Activated CD8-positive, alpha-beta T cell treated with anti-CD3 and anti-CD28 coated beads, Interleukin-2, amount 10 ng/mL, durations not matched to agents 7 days and 5 days (primary cell): ENCODE measurements at regions not wholly inside any gene's neighbourhood (a gene's known extent, or its start where the extent isn't known, plus 50 kb on each side); places are given as distances from the start of the nearest gene placed in this dataset.
"Not testable (repeated sequence)": the region's sequence is repeated elsewhere in the genome, so short reads cannot be mapped to it uniquely, and the experiment has no call there.

ENCODE experiments used
- ATAC-seq: fragments of 150-1000 bp; cut with Tn5 transposase; one replicate; pipeline ENCODE4 v1.10.0; 2021; ENCODE audit warnings: moderate library complexity
- CTCF ChIA-PET: fragments of 350-600 bp; sonication (Branson Sonifier 250); formaldehyde crosslinking; loops from one replicate; lab custom pipeline; 2021; ENCODE audit warnings: antibody characterized with exemption; lab: Charles Lee
- POLR2A ChIA-PET: fragments of 350-600 bp; sonication (Branson Sonifier 250); formaldehyde crosslinking; loops from one replicate; lab custom pipeline; 2021; ENCODE audit warnings: antibody characterized with exemption; lab: Charles Lee
- DNase-seq: peaks from one replicate; pipeline ENCODE4 v3.0.0-alpha.2; 2020
- H3K27ac Mint-ChIP-seq: one replicate; pipeline ENCODE4 v1.8.0; 2021; ENCODE audit warnings: mild to moderate bottlenecking, mixed read lengths
- H3K27me3 Mint-ChIP-seq: one replicate; pipeline ENCODE4 v1.8.0; 2021; ENCODE audit warnings: low read depth, mixed read lengths
- H3K36me3 Mint-ChIP-seq: one replicate; pipeline ENCODE4 v1.8.0; 2021; ENCODE audit warnings: low read depth, mixed read lengths
- H3K4me1 Mint-ChIP-seq: one replicate; pipeline ENCODE4 v1.8.0; 2021; ENCODE audit warnings: low read depth, mixed read lengths
- H3K4me3 Mint-ChIP-seq: one replicate; pipeline ENCODE4 v1.8.0; 2021; ENCODE audit warnings: mild to moderate bottlenecking, mixed read lengths
- H3K9me3 Mint-ChIP-seq: one replicate; pipeline ENCODE4 v1.8.0; 2022; ENCODE audit warnings: mixed read lengths; ENCODE audit not compliant: insufficient read depth

GRCh38 chr6:121581327-121581726 is 145.9 kb downstream of the GJA1 start:
- no peaks in the 10 kb centered on the region for H3K9me3 Mint-ChIP-seq
- ChIA-PET CTCF (no interaction called here), POLR2A (no interaction called here)
- H3K27ac Mint-ChIP-seq = no peak overlapping the region
- H3K27me3 Mint-ChIP-seq = no peaks in the 10 kb centered on the region
- ATAC-seq (no peak), DNase-seq (no peak)
- no peaks in the 10 kb centered on the region for H3K4me1 Mint-ChIP-seq
- H3K4me3 Mint-ChIP-seq = no peak overlapping the region
- no peaks in the 10 kb centered on the region for H3K36me3 Mint-ChIP-seq

GRCh38 chr6:121582262-121582661 is 146.8 kb downstream of the GJA1 start:
- ATAC-seq = no peak
- Mint-ChIP-seq H3K4me1 (no peaks in the 10 kb centered on the region), H3K27me3 (no peaks in the 10 kb centered on the region), H3K27ac (no peak overlapping the region), H3K9me3 (no peaks in the 10 kb centered on the region), H3K4me3 (no peak overlapping the region), H3K36me3 (no peaks in the 10 kb centered on the region)
- POLR2A ChIA-PET = no interaction called here
- CTCF ChIA-PET = no interaction called here
- DNase-seq = no peak

GRCh38 chr6:121584586-121585369 is 149.3 kb downstream of the GJA1 start:
- Mint-ChIP-seq H3K27me3 (no peaks in the 10 kb centered on the region), H3K27ac (no peak overlapping the region), H3K4me3 (no peak overlapping the region), H3K9me3 (no peaks in the 10 kb centered on the region), H3K36me3 (no peaks in the 10 kb centered on the region), H3K4me1 (no peaks in the 10 kb centered on the region)
- ChIA-PET POLR2A (no interaction called here), CTCF (interaction anchor here (0.6 kb wide), 1 partner anchor 315 kb away, joined by 3 read pairs; no protein-coding TSS in a partner anchor)
- no peak for ATAC-seq
- no peak for DNase-seq

GRCh38 chr6:121590438-121590837 is 155.0 kb downstream of the GJA1 start:
- DNase-seq (no peak), ATAC-seq (no peak)
- POLR2A ChIA-PET = no interaction called here
- Mint-ChIP-seq H3K36me3 (no peaks in the 10 kb centered on the region), H3K27ac (no peak overlapping the region), H3K27me3 (no peaks in the 10 kb centered on the region), H3K9me3 (no peaks in the 10 kb centered on the region), H3K4me1 (no peaks in the 10 kb centered on the region), H3K4me3 (no peak overlapping the region)
- CTCF ChIA-PET = no interaction called here

GRCh38 chr6:121590916-121591315 is 155.5 kb downstream of the GJA1 start:
- Mint-ChIP-seq H3K27me3 (no peaks in the 10 kb centered on the region), H3K36me3 (no peaks in the 10 kb centered on the region), H3K9me3 (no peaks in the 10 kb centered on the region), H3K4me1 (no peaks in the 10 kb centered on the region), H3K4me3 (no peak overlapping the region), H3K27ac (no peak overlapping the region)
- CTCF ChIA-PET = no interaction called here
- POLR2A ChIA-PET = no interaction called here
- ATAC-seq = no peak
- DNase-seq = no peak

- Mint-ChIP-seq H3K4me1 (no peaks in the 10 kb centered on the region), H3K36me3 (no peaks in the 10 kb centered on the region), H3K27ac (no peak overlapping the region), H3K9me3 (no peaks in the 10 kb centered on the region), H3K27me3 (no peaks in the 10 kb centered on the region), H3K4me3 (no peak overlapping the region)
- ATAC-seq = no peak
- ChIA-PET POLR2A (no interaction called here), CTCF (no interaction called here)
- DNase-seq = no peak
Measured at GRCh38 chr6:121592261-121592935, 157.0 kb downstream of the GJA1 start.

- no peaks in the 10 kb centered on the region for H3K9me3 Mint-ChIP-seq
Measured at GRCh38 chr6:121593011-121593641, 157.7 kb downstream of the GJA1 start.

GRCh38 chr6:121594053-121594452 is 158.6 kb downstream of the GJA1 start:
- Mint-ChIP-seq H3K9me3 (no peaks in the 10 kb centered on the region), H3K27me3 (no peaks in the 10 kb centered on the region), H3K36me3 (no peaks in the 10 kb centered on the region), H3K4me1 (no peaks in the 10 kb centered on the region), H3K4me3 (no peak overlapping the region), H3K27ac (no peak overlapping the region)
- CTCF ChIA-PET = no interaction called here
- POLR2A ChIA-PET = no interaction called here
- DNase-seq = no peak
- ATAC-seq = no peak

More at GRCh38 chr6:121593011-121593641, 157.7 kb downstream of the GJA1 start:
- H3K4me3 Mint-ChIP-seq = no peak overlapping the region
- ChIA-PET CTCF (interaction anchor here (0.8 kb wide), 1 partner anchor 980 kb away, joined by 3 read pairs; no protein-coding TSS in a partner anchor), POLR2A (no interaction called here)
- no peaks in the 10 kb centered on the region for H3K4me1 Mint-ChIP-seq
- H3K36me3 Mint-ChIP-seq = no peaks in the 10 kb centered on the region
- H3K27ac Mint-ChIP-seq = no peak overlapping the region
- no peaks in the 10 kb centered on the region for H3K27me3 Mint-ChIP-seq
- ATAC-seq (no peak), DNase-seq (no peak)

GRCh38 chr6:121595646-121596045 is 160.2 kb downstream of the GJA1 start:
- POLR2A ChIA-PET = no interaction called here
- Mint-ChIP-seq H3K4me1 (no peaks in the 10 kb centered on the region), H3K9me3 (no peaks in the 10 kb centered on the region), H3K27ac (no peak overlapping the region), H3K4me3 (no peak overlapping the region), H3K36me3 (no peaks in the 10 kb centered on the region), H3K27me3 (no peaks in the 10 kb centered on the region)
- no peak for ATAC-seq
- CTCF ChIA-PET = no interaction called here
- no peak for DNase-seq

- H3K27ac Mint-ChIP-seq = no peak overlapping the region
- no peaks in the 10 kb centered on the region for H3K27me3 Mint-ChIP-seq
- ATAC-seq (no peak), DNase-seq (no peak)
- no peaks in the 10 kb centered on the region for H3K9me3 Mint-ChIP-seq
- H3K4me1 Mint-ChIP-seq = no peaks in the 10 kb centered on the region
- no peak overlapping the region for H3K4me3 Mint-ChIP-seq
- CTCF ChIA-PET = no interaction called here
- POLR2A ChIA-PET = no interaction called here
- H3K36me3 Mint-ChIP-seq = no peaks in the 10 kb centered on the region
Measured at GRCh38 chr6:121596441-121596840, 161.0 kb downstream of the GJA1 start.

GRCh38 chr6:121597654-121598053 is 162.2 kb downstream of the GJA1 start:
- no peak overlapping the region for H3K27ac Mint-ChIP-seq
- no peaks in the 10 kb centered on the region for H3K9me3 Mint-ChIP-seq
- ATAC-seq (no peak), DNase-seq (no peak)
- CTCF ChIA-PET = no interaction called here
- POLR2A ChIA-PET = no interaction called here
- no peak overlapping the region for H3K4me3 Mint-ChIP-seq
- no peaks in the 10 kb centered on the region for H3K36me3 Mint-ChIP-seq
- no peaks in the 10 kb centered on the region for H3K27me3 Mint-ChIP-seq
- H3K4me1 Mint-ChIP-seq = no peaks in the 10 kb centered on the region

- ATAC-seq, DNase-seq, H3K4me3 Mint-ChIP-seq, H3K4me1 Mint-ChIP-seq, H3K36me3 Mint-ChIP-seq, H3K27ac Mint-ChIP-seq, POLR2A ChIA-PET, H3K9me3 Mint-ChIP-seq, H3K27me3 Mint-ChIP-seq, CTCF ChIA-PET: not testable (repeated sequence)
Measured at GRCh38 chr6:121599331-121599730, 163.9 kb downstream of the GJA1 start.
